Naive thymus-derived CD4-positive, alpha-beta T cell (primary cell): ENCODE measurements at regions not wholly inside any gene's neighbourhood (a gene's known extent, or its start where the extent isn't known, plus 50 kb on each side); places are given as distances from the start of the nearest gene placed in this dataset.

Source experiments
- ATAC-seq: fragments of 150-1000 bp; cut with Tn5 transposase; 2 replicates; pipeline ENCODE4 v1.10.0; 2021; ENCODE audit warnings: mild to moderate bottlenecking, moderate library complexity
- CTCF ChIA-PET: fragments of 350-600 bp; sonication (Branson Sonifier 250); formaldehyde crosslinking; loops from one replicate; lab custom pipeline; 2021; ENCODE audit warnings: antibody characterized with exemption; lab: Charles Lee
- POLR2A ChIA-PET: fragments of 350-600 bp; sonication (Branson Sonifier 250); formaldehyde crosslinking; loops from one replicate; lab custom pipeline; 2021; ENCODE audit warnings: antibody characterized with exemption, inconsistent platforms; lab: Charles Lee
- DNase-seq, 9 donors: peaks; one replicate each; pipeline versions ENCODE4 v3.0.0 to v3.0.0-alpha.2; 2020 to 2022; ENCODE audit warnings: mixed read lengths in 1 of 9
- H3K27ac ChIP-seq: one replicate; pipeline ENCODE4 v1.7.0; 2013; ENCODE audit warnings: mild to moderate bottlenecking, low read depth, low read length, moderate library complexity
- H3K27me3 ChIP-seq, 2 donors: one replicate each; pipeline ENCODE4 v1.7.0; 2013; ENCODE audit warnings: low read length in 2 of 2, mild to moderate bottlenecking in 2 of 2, moderate library complexity in 2 of 2; ENCODE audit not compliant: control insufficient read depth in 2 of 2, insufficient read depth in 2 of 2
- H3K36me3 ChIP-seq, 3 experiments: 1 replicate in 2 of 3; 2 replicates in 1 of 3; pipeline ENCODE4 v1.7.0; 2013; ENCODE audit warnings: low read length in 3 of 3, mild to moderate bottlenecking in 3 of 3, moderate library complexity in 1 of 3; ENCODE audit not compliant: insufficient read depth in 3 of 3, control insufficient read depth in 2 of 3
- H3K4me1 ChIP-seq, 2 donors: one replicate each; pipeline ENCODE4 v1.7.0; 2013; ENCODE audit warnings: low read length in 2 of 2, mild to moderate bottlenecking in 2 of 2, moderate library complexity in 1 of 2; ENCODE audit not compliant: control insufficient read depth in 2 of 2, insufficient read depth in 2 of 2
- H3K4me3 ChIP-seq: 2 replicates; pipeline ENCODE4 v1.7.0; 2013; ENCODE audit warnings: mild to moderate bottlenecking, low read length
- H3K9me3 ChIP-seq, 3 experiments: 1 replicate in 2 of 3; 2 replicates in 1 of 3; pipeline ENCODE4 v1.7.0; 2013; ENCODE audit warnings: low read length in 3 of 3; ENCODE audit not compliant: control insufficient read depth in 2 of 3
- H3K27ac Mint-ChIP-seq, 9 donors: one replicate each; pipeline ENCODE4 v1.8.0; 2020 to 2022; ENCODE audit warnings: mixed read lengths in 9 of 9, mild to moderate bottlenecking in 8 of 9, moderate library complexity in 5 of 9, inconsistent platforms in 2 of 9
- H3K27me3 Mint-ChIP-seq, 5 donors: one replicate each; pipeline ENCODE4 v1.8.0; 2021 to 2022; ENCODE audit warnings: mixed read lengths in 5 of 5, mild to moderate bottlenecking in 1 of 5
- H3K36me3 Mint-ChIP-seq, 5 donors: one replicate each; pipeline ENCODE4 v1.8.0; 2020 to 2022; ENCODE audit warnings: mixed read lengths in 5 of 5, mild to moderate bottlenecking in 3 of 5, inconsistent platforms in 1 of 5
- H3K4me1 Mint-ChIP-seq, 7 donors: one replicate each; pipeline ENCODE4 v1.8.0; 2020 to 2022; ENCODE audit warnings: mixed read lengths in 7 of 7, mild to moderate bottlenecking in 3 of 7, inconsistent platforms in 1 of 7
- H3K4me3 Mint-ChIP-seq, 10 donors: one replicate each; pipeline ENCODE4 v1.8.0; 2020 to 2022; ENCODE audit warnings: mild to moderate bottlenecking in 10 of 10, mixed read lengths in 10 of 10, moderate library complexity in 6 of 10, inconsistent platforms in 2 of 10
- H3K9me3 Mint-ChIP-seq, 11 donors: one replicate each; pipeline ENCODE4 v1.8.0; 2020 to 2022; ENCODE audit warnings: mixed read lengths in 11 of 11, mild to moderate bottlenecking in 4 of 11, inconsistent platforms in 1 of 11, moderate library complexity in 1 of 11
- intact Hi-C, 2 donors: fragments of 100-400 bp; cut with micrococcal nuclease; formaldehyde crosslinking; loops; one replicate each; pipeline ENCODE4 v1.15.1; 2023

DNA sequence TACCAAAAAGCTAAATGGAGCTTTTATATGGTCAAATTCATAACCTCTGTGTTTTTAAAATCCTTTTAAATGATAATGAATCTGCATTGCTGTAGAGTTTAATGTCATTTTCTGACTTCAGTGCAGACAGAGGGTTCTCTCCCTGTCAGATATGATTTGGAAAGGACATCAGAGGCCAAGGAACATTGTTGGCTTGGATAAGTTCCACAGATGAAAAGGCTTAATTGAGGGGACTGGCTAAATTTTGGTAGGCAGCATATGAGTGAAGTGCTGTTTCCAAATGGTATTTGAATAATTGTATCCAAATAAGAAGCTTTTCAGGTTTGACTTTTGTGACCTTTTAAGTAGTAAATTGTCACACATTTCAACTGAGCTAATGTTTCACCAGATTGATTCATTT is 124.6 kb upstream of the KCNH7 start:
- H3K4me3 Mint-ChIP-seq: no peak overlapping the region
- ATAC-seq (no peak), DNase-seq (no peak)
- Histone ChIP-seq H3K9me3 (no peaks in the 10 kb centered on the region), H3K4me3 (no peak overlapping the region), H3K4me1 (no peaks in the 10 kb centered on the region), H3K27me3 (no peaks in the 10 kb centered on the region), H3K27ac (no peak overlapping the region), H3K36me3 (no peaks in the 10 kb centered on the region)
- ChIA-PET CTCF (no interaction called here), POLR2A (no interaction called here)
- peaks cover 0 to 4% (median 0%) of the 10 kb centered on the region in 5 donors for H3K36me3 Mint-ChIP-seq
- H3K27ac Mint-ChIP-seq: no peak overlapping the region
- peaks cover 0 to 36% (median 8%) of the 10 kb centered on the region in 11 donors for H3K9me3 Mint-ChIP-seq
- H3K27me3 Mint-ChIP-seq: no peaks in the 10 kb centered on the region
- intact Hi-C loops: no loop called here
- H3K4me1 Mint-ChIP-seq: no peaks in the 10 kb centered on the region

DNA sequence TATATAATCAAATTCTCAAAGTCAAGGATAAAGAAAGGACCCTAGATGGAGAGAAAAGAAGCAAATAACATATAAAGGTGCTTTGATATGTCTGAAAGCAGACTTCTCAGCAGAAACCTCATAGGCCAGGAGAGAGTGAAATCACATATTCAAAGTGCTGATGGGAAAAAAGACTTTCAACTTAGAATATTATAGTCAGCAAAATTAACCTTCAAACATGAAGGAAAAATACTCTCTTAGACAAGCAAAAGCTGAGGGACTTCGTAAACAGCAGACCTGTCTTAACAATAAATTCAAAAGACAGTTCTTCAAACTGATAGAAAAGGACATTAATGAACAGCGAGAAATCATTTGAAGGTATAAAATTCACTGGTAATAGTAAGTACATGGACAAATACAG is 107.2 kb upstream of the KCNH7 start:
- H3K27ac ChIP-seq: no peak overlapping the region
- DNase-seq (no peak), ATAC-seq (no peak)
- H3K27ac Mint-ChIP-seq: no peak overlapping the region
- no peaks in the 10 kb centered on the region for H3K36me3 ChIP-seq
- H3K36me3 Mint-ChIP-seq: no peaks in the 10 kb centered on the region
- ChIA-PET POLR2A (no interaction called here), CTCF (no interaction called here)
- H3K9me3 ChIP-seq: no peaks in the 10 kb centered on the region
- H3K9me3 Mint-ChIP-seq: peaks cover 0 to 33% (median 9%) of the 10 kb centered on the region in 11 donors
- no peaks in the 10 kb centered on the region for H3K27me3 Mint-ChIP-seq
- no peaks in the 10 kb centered on the region for H3K27me3 ChIP-seq
- no peak overlapping the region for H3K4me3 Mint-ChIP-seq
- H3K4me1 Mint-ChIP-seq: no peaks in the 10 kb centered on the region
- no peaks in the 10 kb centered on the region for H3K4me1 ChIP-seq
- no peak overlapping the region for H3K4me3 ChIP-seq
- intact Hi-C loops: no loop called here

DNA sequence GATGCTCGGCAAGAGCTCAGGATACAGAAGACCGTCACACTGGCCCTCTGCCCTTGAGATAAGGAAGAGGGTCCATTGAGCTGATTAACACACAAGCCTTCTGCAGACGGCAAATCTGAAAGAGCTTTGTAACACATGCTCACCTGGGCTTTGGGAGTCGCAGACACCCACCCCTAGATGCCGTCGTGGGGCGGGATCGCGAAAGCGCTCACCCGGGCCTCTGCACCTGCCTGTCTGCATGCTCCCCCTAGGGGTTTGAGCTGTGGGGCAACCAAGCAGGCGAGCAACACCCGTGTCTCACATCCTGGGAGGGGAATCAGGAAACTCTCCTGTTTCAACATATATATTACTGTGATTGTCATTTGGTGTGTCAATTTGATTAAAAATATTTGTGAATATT is 99.8 kb upstream of the KCNH7 start:
- H3K27me3 Mint-ChIP-seq: no peaks in the 10 kb centered on the region
- H3K4me1 Mint-ChIP-seq: no peaks in the 10 kb centered on the region
- DNase-seq: no peak
- no peak overlapping the region for H3K27ac Mint-ChIP-seq
- peaks cover 0 to 30% (median 9%) of the 10 kb centered on the region in 11 donors for H3K9me3 Mint-ChIP-seq
- no peak overlapping the region for H3K4me3 Mint-ChIP-seq
- Histone ChIP-seq H3K27me3 (no peaks in the 10 kb centered on the region), H3K36me3 (no peaks in the 10 kb centered on the region), H3K27ac (no peak overlapping the region), H3K9me3 (no peaks in the 10 kb centered on the region), H3K4me1 (no peaks in the 10 kb centered on the region), H3K4me3 (no peak overlapping the region)
- CTCF ChIA-PET: no interaction called here
- intact Hi-C loops: no loop called here
- ATAC-seq: no peak
- POLR2A ChIA-PET: no interaction called here
- no peaks in the 10 kb centered on the region for H3K36me3 Mint-ChIP-seq

DNA sequence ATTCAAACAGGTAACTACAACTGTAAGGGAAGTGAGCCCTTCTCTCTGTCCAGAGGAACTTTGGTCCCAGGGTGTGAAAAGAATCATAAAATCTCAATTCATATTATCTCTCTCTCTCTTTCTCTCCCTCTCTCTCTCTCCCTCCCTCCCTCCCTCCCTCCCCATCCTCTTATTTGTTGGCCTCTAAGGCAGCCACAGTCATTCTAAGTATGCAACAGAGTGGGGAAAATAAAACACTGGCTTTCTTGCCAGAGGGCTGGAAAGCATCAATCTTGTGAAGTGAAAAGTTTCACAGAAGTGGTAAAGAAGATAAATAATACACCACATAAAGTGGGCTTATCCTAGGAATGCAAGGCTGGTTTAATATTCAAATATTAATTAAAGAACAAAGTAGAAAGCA is 95.6 kb upstream of the KCNH7 start:
- Mint-ChIP-seq H3K4me1 (no peaks in the 10 kb centered on the region), H3K9me3 (peaks cover 0 to 15% (median 3%) of the 10 kb centered on the region in 11 donors), H3K27ac (no peak overlapping the region), H3K4me3 (no peak overlapping the region), H3K27me3 (no peaks in the 10 kb centered on the region), H3K36me3 (no peaks in the 10 kb centered on the region)
- H3K27me3 ChIP-seq: no peaks in the 10 kb centered on the region
- H3K27ac ChIP-seq: no peak overlapping the region
- DNase-seq (no peak), ATAC-seq (no peak)
- H3K4me3 ChIP-seq: no peak overlapping the region
- no peaks in the 10 kb centered on the region for H3K36me3 ChIP-seq
- no peaks in the 10 kb centered on the region for H3K4me1 ChIP-seq
- intact Hi-C loops: no loop called here
- POLR2A ChIA-PET: no interaction called here
- CTCF ChIA-PET: no interaction called here
- H3K9me3 ChIP-seq: no peaks in the 10 kb centered on the region

DNA sequence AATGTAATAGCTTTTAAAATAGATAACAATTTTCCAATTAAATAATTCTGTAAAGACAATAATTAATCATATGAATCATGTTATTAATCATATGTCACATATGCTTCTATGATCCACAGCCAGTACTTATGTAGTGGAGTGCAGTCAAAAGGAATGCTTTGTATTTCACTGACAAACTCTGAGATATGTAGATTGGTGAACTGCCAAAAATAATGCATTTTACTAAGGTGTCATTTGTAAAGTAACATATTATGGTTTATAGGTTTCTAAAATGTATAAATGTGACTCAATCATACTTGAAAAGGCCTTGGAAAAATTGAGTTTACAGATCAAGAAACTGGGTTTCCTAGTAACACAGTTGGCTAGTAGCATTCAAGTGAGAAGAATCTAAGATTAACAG is 93.8 kb upstream of the KCNH7 start:
- Histone ChIP-seq H3K27ac (no peak overlapping the region), H3K9me3 (no peaks in the 10 kb centered on the region), H3K4me3 (no peak overlapping the region), H3K4me1 (no peaks in the 10 kb centered on the region), H3K36me3 (no peaks in the 10 kb centered on the region), H3K27me3 (no peaks in the 10 kb centered on the region)
- no peak for DNase-seq
- peaks cover 0 to 15% (median 2%) of the 10 kb centered on the region in 11 donors for H3K9me3 Mint-ChIP-seq
- intact Hi-C loops: no loop called here
- CTCF ChIA-PET: no interaction called here
- POLR2A ChIA-PET: no interaction called here
- no peaks in the 10 kb centered on the region for H3K4me1 Mint-ChIP-seq
- H3K36me3 Mint-ChIP-seq: no peaks in the 10 kb centered on the region
- H3K27ac Mint-ChIP-seq: no peak overlapping the region
- no peak overlapping the region for H3K4me3 Mint-ChIP-seq
- no peak for ATAC-seq
- H3K27me3 Mint-ChIP-seq: no peaks in the 10 kb centered on the region

DNA sequence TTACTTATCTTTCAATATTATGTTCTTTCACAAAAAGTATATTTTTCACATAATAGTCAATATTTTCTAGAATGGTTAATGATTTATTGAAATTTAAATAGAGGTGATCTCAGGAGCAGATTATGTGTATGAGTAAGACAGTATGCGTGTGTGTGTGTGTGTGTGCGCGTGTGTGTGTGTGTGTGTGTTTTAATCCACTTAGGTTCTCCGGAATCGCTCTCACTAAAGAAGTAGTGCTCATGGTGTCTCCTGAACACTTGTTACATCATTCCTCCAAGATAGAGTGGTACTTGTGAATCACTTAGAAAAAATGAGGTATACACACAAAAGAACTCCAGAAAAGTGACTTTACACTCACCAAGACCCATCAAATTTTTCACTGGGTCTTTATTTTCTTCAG is 91.0 kb upstream of the KCNH7 start:
- Histone ChIP-seq H3K4me1 (no peaks in the 10 kb centered on the region), H3K27ac (no peak overlapping the region), H3K36me3 (no peaks in the 10 kb centered on the region), H3K4me3 (no peak overlapping the region), H3K27me3 (no peaks in the 10 kb centered on the region), H3K9me3 (no peaks in the 10 kb centered on the region)
- no peaks in the 10 kb centered on the region for H3K4me1 Mint-ChIP-seq
- ChIA-PET POLR2A (no interaction called here), CTCF (no interaction called here)
- intact Hi-C loops: no loop called here
- H3K27me3 Mint-ChIP-seq: no peaks in the 10 kb centered on the region
- H3K36me3 Mint-ChIP-seq: no peaks in the 10 kb centered on the region
- H3K27ac Mint-ChIP-seq: no peak overlapping the region
- H3K4me3 Mint-ChIP-seq: no peak overlapping the region
- DNase-seq: no peak
- no peak for ATAC-seq
- peaks cover 0 to 7% (median 0%) of the 10 kb centered on the region in 11 donors for H3K9me3 Mint-ChIP-seq

DNA sequence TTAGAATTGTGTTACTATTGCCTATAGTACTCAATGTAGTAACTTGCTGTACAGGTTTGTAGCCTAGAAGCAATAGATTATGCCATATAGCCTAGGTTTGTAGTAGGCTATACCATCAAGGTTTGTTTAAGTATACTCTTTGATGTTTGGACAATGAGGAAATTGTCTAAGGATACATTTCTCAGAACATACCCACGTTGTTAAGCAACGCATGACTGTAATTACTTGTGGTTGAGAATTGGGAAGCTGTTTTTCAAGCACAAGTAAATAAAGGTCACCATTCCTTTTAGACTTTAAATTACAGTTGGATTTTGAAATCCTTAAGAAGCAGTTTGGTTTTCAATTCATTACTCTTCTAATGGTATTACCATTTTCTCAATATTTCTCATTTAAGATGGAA is 89.8 kb upstream of the KCNH7 start:
- POLR2A ChIA-PET: no interaction called here
- no peaks in the 10 kb centered on the region for H3K27me3 Mint-ChIP-seq
- H3K36me3 Mint-ChIP-seq: no peaks in the 10 kb centered on the region
- no peak overlapping the region for H3K4me3 ChIP-seq
- H3K27ac ChIP-seq: no peak overlapping the region
- no peaks in the 10 kb centered on the region for H3K4me1 ChIP-seq
- CTCF ChIA-PET: interaction anchor here (0.7 kb wide), 1 partner anchor 85 kb away, joined by 3 read pairs; no protein-coding TSS in a partner anchor
- no peaks in the 10 kb centered on the region for H3K4me1 Mint-ChIP-seq
- H3K36me3 ChIP-seq: no peaks in the 10 kb centered on the region
- ATAC-seq (no peak), DNase-seq (no peak)
- H3K27ac Mint-ChIP-seq: no peak overlapping the region
- intact Hi-C loops: no loop called here
- no peaks in the 10 kb centered on the region for H3K9me3 ChIP-seq
- H3K27me3 ChIP-seq: no peaks in the 10 kb centered on the region
- H3K4me3 Mint-ChIP-seq: no peak overlapping the region
- H3K9me3 Mint-ChIP-seq: peaks cover 0 to 7% (median 0%) of the 10 kb centered on the region in 11 donors
